Fibroblast of mammary gland (primary cell): ENCODE measurements at regions not wholly inside any gene's neighbourhood (a gene's known extent, or its start where the extent isn't known, plus 50 kb on each side); places are given as distances from the start of the nearest gene placed in this dataset.

Experiments used
- DNase-seq: peaks from one replicate; pipeline ENCODE4 v3.0.0-alpha.2; 2010; ENCODE audit warnings: low read depth
- H3K4me3 ChIP-seq: 2 replicates; pipeline ENCODE4 v1.5.1; 2011; ENCODE audit warnings: low read depth, mild to moderate bottlenecking, low read length, moderate library complexity; ENCODE audit not compliant: control insufficient read depth
- TF ChIP-seq, protein P1 (sequence below): conservative IDR thresholded peaks from 2 replicates; pipeline ENCODE4 v1.5.1; 2011; ENCODE audit warnings: low read depth, low read length, inconsistent platforms; ENCODE audit not compliant: control insufficient read depth, insufficient read depth

DNA sequence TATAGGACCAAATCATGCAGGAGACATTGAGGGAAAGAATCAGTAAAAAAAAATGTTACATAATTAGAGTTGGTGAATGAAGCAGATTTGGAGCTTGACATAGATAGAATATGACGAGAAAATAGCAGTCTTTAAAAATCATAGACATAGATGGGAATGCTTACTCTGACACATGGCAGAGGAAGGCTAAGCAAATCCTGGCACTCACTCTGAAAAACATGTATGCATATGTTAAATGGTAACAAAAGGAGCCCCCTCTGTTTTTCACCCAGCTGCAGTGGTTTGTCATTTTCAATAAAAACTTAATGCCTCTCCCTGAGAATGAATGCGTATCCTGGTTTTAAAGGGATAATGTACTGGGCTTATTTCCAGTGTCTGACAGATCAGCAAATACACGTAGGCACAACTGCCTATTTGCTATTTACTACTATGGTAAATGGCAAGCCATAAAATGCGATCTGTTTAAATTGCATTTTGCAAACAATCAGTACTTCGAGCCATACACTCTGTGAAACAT is 561.2 kb upstream of the SEL1L start:
- no peak for DNase-seq
- TF ChIP-seq, protein P1, sequence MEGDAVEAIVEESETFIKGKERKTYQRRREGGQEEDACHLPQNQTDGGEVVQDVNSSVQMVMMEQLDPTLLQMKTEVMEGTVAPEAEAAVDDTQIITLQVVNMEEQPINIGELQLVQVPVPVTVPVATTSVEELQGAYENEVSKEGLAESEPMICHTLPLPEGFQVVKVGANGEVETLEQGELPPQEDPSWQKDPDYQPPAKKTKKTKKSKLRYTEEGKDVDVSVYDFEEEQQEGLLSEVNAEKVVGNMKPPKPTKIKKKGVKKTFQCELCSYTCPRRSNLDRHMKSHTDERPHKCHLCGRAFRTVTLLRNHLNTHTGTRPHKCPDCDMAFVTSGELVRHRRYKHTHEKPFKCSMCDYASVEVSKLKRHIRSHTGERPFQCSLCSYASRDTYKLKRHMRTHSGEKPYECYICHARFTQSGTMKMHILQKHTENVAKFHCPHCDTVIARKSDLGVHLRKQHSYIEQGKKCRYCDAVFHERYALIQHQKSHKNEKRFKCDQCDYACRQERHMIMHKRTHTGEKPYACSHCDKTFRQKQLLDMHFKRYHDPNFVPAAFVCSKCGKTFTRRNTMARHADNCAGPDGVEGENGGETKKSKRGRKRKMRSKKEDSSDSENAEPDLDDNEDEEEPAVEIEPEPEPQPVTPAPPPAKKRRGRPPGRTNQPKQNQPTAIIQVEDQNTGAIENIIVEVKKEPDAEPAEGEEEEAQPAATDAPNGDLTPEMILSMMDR: no peak
- H3K4me3 ChIP-seq: no peak overlapping the region

DNA sequence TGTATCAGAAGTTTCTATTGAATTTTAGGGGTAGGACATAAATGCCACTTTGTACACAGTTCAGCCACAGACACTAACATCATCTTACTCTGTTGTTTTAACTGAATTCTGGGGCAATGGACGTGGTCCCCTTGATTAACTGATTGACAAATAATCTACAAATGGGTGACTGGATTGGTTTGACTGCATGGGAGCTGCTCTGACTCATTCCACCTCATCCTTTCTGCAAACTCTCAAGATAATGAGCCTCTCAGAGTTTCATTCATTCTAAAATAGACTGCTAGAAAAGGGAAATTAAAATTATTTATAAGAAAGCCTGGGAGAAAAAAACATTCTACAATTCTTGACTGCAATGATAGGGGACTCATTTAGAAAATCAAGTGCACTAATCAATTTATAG is 570.4 kb upstream of the SEL1L start:
- H3K4me3 ChIP-seq: no peak overlapping the region
- TF ChIP-seq, protein P1: no peak
- DNase-seq: no peak

DNA sequence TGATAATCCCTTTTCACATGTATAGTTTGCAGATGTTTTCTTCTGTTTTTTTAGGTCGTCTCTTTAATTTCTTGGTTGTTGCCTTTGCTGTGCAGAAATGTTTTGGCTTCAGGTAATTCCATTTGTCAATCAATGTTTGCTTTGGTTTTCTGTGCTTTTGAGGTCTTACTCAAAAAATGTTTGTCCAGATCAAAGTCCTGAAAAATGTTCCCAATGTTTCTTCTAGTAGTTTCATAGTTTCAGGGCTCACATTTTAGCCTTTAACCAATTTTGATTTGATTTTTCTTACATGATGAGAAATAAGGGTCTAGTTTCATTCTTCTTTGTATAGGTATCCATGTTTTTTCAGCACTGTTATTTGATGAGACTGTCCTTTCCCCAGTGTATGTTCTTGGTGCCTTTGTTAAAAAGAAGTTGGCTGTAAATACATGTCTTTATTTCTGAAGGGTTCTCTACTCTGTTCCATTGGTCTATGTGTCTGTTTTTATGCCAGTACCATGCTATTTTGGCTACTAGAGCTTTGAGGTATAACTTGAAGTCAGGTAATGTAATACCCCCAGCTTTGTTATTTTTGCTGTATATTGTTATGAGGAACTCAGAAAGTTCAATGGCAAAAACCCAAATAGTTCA is 578.7 kb upstream of the SEL1L start:
- TF ChIP-seq, protein P1: no peak
- DNase-seq: no peak

DNA sequence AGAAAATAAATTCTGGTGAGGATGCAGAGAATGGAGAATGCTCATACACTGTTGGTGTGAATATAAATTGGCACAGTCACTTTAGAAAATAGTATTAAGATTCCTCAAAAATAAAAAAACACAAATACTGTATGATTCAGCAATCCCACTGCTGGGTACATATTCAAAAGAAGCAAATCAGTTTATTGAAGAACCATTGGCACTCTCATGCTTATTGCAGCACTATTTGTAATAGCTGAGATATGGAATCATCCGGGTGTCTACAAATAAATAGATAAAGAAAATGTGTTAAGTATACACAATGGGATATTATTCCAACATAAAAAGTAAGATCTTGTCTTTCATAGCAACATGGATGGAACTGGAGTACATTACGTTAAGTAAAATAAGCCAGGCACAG is 579.4 kb upstream of the SEL1L start:
- H3K4me3 ChIP-seq: no peak overlapping the region
- TF ChIP-seq, protein P1: no peak
- DNase-seq: no peak

More for the DNA sequence above, 578.7 kb upstream of the SEL1L start:
- H3K4me3 ChIP-seq: no peak overlapping the region

DNA sequence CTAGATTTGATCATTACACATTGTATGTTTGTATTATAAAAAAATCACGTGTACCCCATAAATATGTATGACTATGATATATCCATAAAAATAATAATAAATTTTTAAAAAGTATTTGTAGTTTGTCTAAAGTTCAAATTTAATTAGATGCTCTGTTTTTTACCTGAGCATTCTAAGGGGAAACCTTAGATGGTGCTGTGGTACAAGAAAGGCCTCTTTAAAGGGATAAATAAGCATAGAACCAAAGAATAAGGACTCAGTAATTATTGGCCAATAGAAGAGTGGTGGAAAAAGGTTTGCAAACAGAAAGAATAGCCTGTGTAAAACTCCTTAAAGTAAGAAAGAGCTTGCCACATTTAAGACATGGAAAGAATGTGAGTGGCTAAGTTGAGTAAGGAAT is 580.1 kb upstream of the SEL1L start:
- DNase-seq: no peak
- no peak overlapping the region for H3K4me3 ChIP-seq
- TF ChIP-seq, protein P1: no peak

DNA sequence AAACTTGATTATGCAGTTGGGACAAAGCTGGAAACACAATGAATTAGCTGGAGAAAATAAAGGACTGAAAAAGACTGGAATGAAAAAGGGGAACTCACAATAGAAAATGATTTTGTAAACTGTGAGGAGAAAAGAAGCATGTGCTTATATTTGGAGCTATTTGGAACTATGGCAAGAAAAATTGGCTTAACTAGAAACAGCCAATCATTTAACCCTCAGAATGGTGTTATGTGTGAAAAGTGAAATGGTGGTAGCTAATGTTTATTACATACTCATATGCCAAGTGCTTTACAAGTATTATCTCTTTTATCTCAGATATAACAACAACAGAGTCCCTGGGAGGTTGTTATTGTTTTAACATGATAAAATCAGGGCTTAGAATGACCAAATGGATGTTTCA is 583.1 kb upstream of the SEL1L start:
- no peak overlapping the region for H3K4me3 ChIP-seq
- TF ChIP-seq, protein P1: no peak
- DNase-seq: no peak
